Brain microvascular endothelial cell (primary cell): ENCODE measurements at regions not wholly inside any gene's neighbourhood (a gene's known extent, or its start where the extent isn't known, plus 50 kb on each side); places are given as distances from the start of the nearest gene placed in this dataset.
"Not testable (repeated sequence)": the region's sequence is repeated elsewhere in the genome, so short reads cannot be mapped to it uniquely, and the experiment has no call there.

Experiments used
- DNase-seq: peaks from one replicate; pipeline ENCODE4 v3.0.0-alpha.2; 2020
- H3K27ac ChIP-seq: fragments of 250-450 bp; sonication (Bioruptor Pico); 2 replicates; pipeline ENCODE4 v1.5.1; 2020; ENCODE audit warnings: mild to moderate bottlenecking, moderate library complexity
- H3K27me3 ChIP-seq: fragments of 250-450 bp; sonication (Bioruptor Pico); replicated peaks from 2 replicates; pipeline ENCODE4 v1.5.1; 2020; ENCODE audit warnings: mild to moderate bottlenecking
- H3K36me3 ChIP-seq: fragments of 250-450 bp; sonication (Bioruptor Pico); replicated peaks from 2 replicates; pipeline ENCODE4 v1.5.1; 2020; ENCODE audit warnings: mild to moderate bottlenecking
- H3K4me3 ChIP-seq: 2 replicates; pipeline ENCODE4 v1.5.1; 2011; ENCODE audit warnings: low read depth, mild to moderate bottlenecking, control low read depth, low read length, moderate library complexity
- CTCF ChIP-seq: IDR thresholded peaks from 2 replicates; pipeline ENCODE4 v1.5.1; 2011; ENCODE audit warnings: low read depth, mild to moderate bottlenecking, moderate library complexity, low read length, control low read depth, inconsistent platforms; ENCODE audit errors: missing control alignments
- in situ Hi-C: cut with HindIII; loops from 2 replicates; pipeline ENCODE4 v1.10.0; 2017; ENCODE audit warnings: low sequenced_read_pairs, low pct_ligation_motif_present

GRCh38 chr3:79973482-79973881, 205.7 kb upstream of the ROBO1 start:
- TF ChIP-seq CTCF: no peak
- peak overlapping the region; percentile 33 for H3K27ac ChIP-seq
- in situ Hi-C loops: no loop called here
- no peaks in the 10 kb centered on the region for H3K27me3 ChIP-seq
- H3K4me3 ChIP-seq: no peak overlapping the region
- no peak for DNase-seq
- H3K36me3 ChIP-seq: no peaks in the 10 kb centered on the region

GRCh38 chr3:79968418-79968817, 200.6 kb upstream of the ROBO1 start:
- in situ Hi-C loops: no loop called here
- no peak for DNase-seq

GRCh38 chr3:79960594-79960993, 192.8 kb upstream of the ROBO1 start:
- TF ChIP-seq CTCF: no peak
- Histone ChIP-seq H3K27me3 (no peaks in the 10 kb centered on the region), H3K27ac (no peak overlapping the region), H3K4me3 (no peak overlapping the region), H3K36me3 (no peaks in the 10 kb centered on the region)
- DNase-seq: no peak
- in situ Hi-C loops: no loop called here

More at GRCh38 chr3:79968418-79968817, 200.6 kb upstream of the ROBO1 start:
- Histone ChIP-seq H3K36me3 (no peaks in the 10 kb centered on the region), H3K4me3 (no peak overlapping the region), H3K27ac (no peak overlapping the region), H3K27me3 (no peaks in the 10 kb centered on the region)
- no peak for TF ChIP-seq CTCF

GRCh38 chr3:79957066-79957465, 189.3 kb upstream of the ROBO1 start:
- in situ Hi-C loops: no loop called here
- TF ChIP-seq CTCF: no peak
- no peaks in the 10 kb centered on the region for H3K27me3 ChIP-seq
- H3K36me3 ChIP-seq: no peaks in the 10 kb centered on the region
- H3K4me3 ChIP-seq: no peak overlapping the region
- no peak for DNase-seq
- H3K27ac ChIP-seq: no peak overlapping the region

- in situ Hi-C loops: no loop called here
- no peak for DNase-seq
- TF ChIP-seq CTCF: no peak
- H3K4me3 ChIP-seq: no peak overlapping the region
- no peaks in the 10 kb centered on the region for H3K27me3 ChIP-seq
- H3K27ac ChIP-seq: no peak overlapping the region
- H3K36me3 ChIP-seq: no peaks in the 10 kb centered on the region
Measured at GRCh38 chr3:79954756-79955155, 187.0 kb upstream of the ROBO1 start.

- H3K4me3 ChIP-seq: no peak overlapping the region
- H3K27me3 ChIP-seq: no peaks in the 10 kb centered on the region
- no peak overlapping the region for H3K27ac ChIP-seq
- in situ Hi-C loops: no loop called here
- no peak for TF ChIP-seq CTCF
- DNase-seq: no peak
- H3K36me3 ChIP-seq: no peaks in the 10 kb centered on the region
Measured at GRCh38 chr3:79953591-79954101, 185.8 kb upstream of the ROBO1 start.

- in situ Hi-C loops, DNase-seq, H3K4me3 ChIP-seq, H3K27ac ChIP-seq, H3K36me3 ChIP-seq, H3K27me3 ChIP-seq: not testable (repeated sequence)
Measured at GRCh38 chr3:79951426-79951825, 183.6 kb upstream of the ROBO1 start.
